ENCODE measurements at regions not wholly inside any gene's neighbourhood (a gene's known extent, or its start where the extent isn't known, plus 50 kb on each side); places are given as distances from the start of the nearest gene placed in this dataset.

DNA sequence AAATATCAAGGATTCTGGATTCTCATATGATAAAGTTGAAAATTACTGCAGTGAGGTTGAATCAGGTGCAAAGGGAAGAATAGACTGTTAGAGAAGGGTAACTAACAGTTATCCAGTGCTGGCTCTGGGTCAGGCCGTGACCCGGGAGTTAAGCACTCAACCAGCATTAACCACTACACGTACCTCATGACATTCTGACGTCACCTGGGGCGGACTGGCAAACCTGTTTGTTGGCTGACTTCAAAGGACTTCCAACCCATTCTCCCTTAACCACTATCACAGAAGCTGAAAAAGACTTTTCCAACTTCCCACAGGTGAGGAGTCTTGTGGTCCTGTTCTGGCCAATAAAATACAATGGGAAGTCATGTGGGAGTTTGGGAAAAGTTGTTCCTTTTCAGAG is 268.9 kb downstream of the ENC1 start (continued):
- TF ChIP-seq POLR2A (IDR thresholded peaks at IDR 0.05; ENCODE audit: control extremely low read depth in 1 of 2, low read depth in 2 of 2, low read length in 2 of 2) (no peak), JUND (IDR thresholded peaks at IDR 0.05; ENCODE audit: low read length) (no peak), CTCF (IDR thresholded peaks at IDR 0.05; ENCODE audit: control extremely low read depth in 1 of 3, insufficient read depth in 1 of 3, low read depth in 1 of 3, low read length in 3 of 3) (no peak), BACH1 (IDR thresholded peaks at IDR 0.05; ENCODE audit: low read length) (no peak), TCF12 (IDR thresholded peaks at IDR 0.05; ENCODE audit: low read depth, low read length) (no peak)
